22Rv1 (cell line): ENCODE measurements at regions not wholly inside any gene's neighbourhood (a gene's known extent, or its start where the extent isn't known, plus 50 kb on each side); places are given as distances from the start of the nearest gene placed in this dataset.

ENCODE experiments used
- ZFX ChIP-seq: fragments of 450-650 bp; IDR thresholded peaks from 2 replicates; pipeline ENCODE4 v1.6.1; 2017; ENCODE audit warnings: antibody characterized with exemption, borderline replicate concordance
- TF ChIP-seq, protein P1 (sequence below): fragments of 450-650 bp; IDR thresholded peaks from 2 replicates; pipeline ENCODE4 v1.5.1; 2017; ENCODE audit warnings: mild to moderate bottlenecking

DNA sequence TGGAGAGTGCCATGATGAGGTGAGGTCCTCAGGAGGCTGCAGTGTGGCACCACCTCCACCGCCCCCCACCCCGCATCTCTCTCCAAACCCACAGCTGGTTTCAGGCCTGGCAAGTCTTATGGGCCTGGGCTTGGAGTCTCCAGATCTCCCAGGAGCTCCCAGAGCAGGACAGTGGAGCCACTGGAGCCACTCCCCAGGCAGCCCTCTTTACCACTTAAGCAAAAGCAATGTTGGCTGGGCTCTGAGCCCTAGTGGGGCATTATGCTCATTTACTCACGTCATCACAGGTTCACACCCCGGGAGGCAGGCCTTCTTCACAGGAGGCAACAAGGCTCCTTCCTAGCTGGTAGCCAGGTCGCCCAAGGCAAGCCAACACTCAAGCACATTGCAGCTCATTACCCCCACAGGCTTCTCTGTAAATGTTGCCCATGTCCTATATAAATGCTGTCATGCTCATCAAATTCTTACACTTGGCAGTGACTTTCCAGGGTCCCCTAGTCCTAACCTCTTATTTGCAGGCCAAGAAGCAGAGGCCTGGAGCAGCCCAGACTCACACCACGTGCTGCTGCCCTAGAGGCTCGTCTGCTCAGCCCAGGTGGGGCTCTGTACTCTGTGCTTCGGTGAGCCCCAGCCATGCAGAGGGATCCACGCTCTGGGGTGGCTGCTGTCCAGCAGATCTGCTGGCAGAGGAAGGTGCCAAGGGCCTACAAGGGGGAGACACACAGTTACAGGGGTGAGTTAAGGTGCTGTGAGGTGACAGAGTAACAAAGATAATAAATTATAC lies 459.3 kb downstream of the MATN1 start:
- TF ChIP-seq, protein P1, sequence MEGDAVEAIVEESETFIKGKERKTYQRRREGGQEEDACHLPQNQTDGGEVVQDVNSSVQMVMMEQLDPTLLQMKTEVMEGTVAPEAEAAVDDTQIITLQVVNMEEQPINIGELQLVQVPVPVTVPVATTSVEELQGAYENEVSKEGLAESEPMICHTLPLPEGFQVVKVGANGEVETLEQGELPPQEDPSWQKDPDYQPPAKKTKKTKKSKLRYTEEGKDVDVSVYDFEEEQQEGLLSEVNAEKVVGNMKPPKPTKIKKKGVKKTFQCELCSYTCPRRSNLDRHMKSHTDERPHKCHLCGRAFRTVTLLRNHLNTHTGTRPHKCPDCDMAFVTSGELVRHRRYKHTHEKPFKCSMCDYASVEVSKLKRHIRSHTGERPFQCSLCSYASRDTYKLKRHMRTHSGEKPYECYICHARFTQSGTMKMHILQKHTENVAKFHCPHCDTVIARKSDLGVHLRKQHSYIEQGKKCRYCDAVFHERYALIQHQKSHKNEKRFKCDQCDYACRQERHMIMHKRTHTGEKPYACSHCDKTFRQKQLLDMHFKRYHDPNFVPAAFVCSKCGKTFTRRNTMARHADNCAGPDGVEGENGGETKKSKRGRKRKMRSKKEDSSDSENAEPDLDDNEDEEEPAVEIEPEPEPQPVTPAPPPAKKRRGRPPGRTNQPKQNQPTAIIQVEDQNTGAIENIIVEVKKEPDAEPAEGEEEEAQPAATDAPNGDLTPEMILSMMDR: no peak
- TF ChIP-seq ZFX: no peak
